Stimulated activated CD4-positive, alpha-beta T cell treated with anti-CD3 and anti-CD28 coated beads, Interleukin-2, amount 100 ng/mL, for 24 hours (primary cell): ENCODE measurements at regions not wholly inside any gene's neighbourhood (a gene's known extent, or its start where the extent isn't known, plus 50 kb on each side); places are given as distances from the start of the nearest gene placed in this dataset.
A peak's percentile ranks its signal among the peaks of the same experiment; 100 is the strongest.
"Not testable (repeated sequence)": the region's sequence is repeated elsewhere in the genome, so short reads cannot be mapped to it uniquely, and the experiment has no call there.

Source experiments
- DNase-seq, 2 donors: peaks; one replicate each; pipeline ENCODE4 v3.0.0-alpha.2; 2020

DNA sequence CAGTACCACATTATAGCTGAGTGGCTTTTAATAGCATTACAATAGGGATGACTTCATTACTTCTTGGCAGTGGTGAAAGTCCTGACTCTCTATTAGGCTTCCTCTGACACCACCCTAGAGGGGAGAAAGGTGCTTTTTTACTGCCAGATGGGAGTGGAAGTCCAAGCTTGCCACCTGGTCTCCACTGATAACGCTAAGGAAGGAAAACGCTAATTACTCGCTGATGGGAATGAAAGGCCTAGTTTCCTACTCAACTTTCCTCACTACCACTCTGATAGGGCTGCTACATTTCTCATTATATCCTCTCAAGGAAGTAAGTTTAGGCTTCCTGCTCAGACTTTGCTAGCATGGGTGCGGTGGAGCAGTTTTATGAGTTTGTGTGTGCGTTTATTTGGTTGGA, 62.3 kb upstream of the PAGE3 start:
- DNase-seq = no peak

DNA sequence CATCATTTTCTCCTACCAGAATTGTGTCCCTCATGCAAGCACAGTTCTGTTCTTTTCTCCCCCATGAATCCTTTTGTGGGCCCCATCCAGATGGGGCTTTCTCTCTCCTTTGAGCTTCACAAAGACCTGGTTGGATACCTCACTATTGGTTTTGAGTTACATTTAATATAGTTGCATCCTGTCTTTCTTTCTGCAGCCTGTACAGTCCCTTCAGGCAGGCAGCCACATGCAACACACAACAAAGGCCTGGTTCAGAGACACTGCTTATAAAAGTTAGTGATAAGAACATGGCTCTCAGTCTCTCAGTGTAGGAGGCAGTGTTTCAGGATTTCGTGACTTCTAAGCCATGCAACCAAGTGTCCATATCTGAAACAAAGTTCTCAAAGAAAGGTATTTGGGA, 70.6 kb upstream of the PAGE3 start:
- DNase-seq = no peak

DNA sequence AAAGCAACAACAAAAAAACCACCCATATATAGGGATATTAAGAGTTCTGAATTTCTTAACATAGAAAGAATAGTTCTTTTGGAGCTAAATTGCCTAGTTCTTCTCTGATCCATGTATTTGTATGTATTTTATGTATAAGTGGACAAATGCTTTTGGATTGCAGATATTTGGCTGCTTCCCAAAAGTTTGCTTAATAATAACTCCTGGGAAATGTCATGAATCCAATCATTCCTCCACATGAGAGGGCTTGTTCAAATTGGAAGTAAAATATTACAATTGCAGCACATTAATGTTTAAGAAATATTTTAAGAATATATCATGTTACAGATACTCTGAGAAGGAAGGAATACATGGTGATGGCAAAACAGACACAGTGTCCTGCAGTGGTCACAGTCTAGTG, 71.5 kb upstream of the PAGE3 start:
- DNase-seq = no peak

DNA sequence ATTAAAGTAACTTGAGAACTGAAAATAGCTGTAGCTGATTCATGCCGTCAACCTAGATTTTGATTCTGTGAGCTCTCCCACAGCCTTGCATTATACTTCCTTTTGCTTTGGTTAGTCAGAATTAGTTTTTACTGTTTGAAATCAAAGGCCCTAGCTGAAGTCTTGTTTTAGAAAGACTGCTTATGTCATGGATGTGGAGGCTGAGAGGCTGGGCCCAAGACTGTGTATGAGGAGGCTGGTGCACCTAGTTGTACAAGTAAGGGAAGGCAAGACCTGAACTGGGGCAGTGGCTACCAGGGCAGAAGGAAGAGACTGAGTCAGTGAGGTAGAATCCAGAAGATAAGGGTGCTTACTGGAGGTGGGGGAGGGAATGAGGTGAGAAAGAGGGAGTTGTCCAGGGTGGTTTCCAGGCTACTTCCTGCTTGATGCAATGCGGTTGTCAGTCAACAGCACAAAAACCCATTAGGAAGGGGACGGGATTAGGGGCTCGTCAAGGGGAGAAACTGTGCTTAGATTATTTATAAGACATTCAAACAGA, 76.2 kb upstream of the PAGE3 start:
- no peak for DNase-seq

DNA sequence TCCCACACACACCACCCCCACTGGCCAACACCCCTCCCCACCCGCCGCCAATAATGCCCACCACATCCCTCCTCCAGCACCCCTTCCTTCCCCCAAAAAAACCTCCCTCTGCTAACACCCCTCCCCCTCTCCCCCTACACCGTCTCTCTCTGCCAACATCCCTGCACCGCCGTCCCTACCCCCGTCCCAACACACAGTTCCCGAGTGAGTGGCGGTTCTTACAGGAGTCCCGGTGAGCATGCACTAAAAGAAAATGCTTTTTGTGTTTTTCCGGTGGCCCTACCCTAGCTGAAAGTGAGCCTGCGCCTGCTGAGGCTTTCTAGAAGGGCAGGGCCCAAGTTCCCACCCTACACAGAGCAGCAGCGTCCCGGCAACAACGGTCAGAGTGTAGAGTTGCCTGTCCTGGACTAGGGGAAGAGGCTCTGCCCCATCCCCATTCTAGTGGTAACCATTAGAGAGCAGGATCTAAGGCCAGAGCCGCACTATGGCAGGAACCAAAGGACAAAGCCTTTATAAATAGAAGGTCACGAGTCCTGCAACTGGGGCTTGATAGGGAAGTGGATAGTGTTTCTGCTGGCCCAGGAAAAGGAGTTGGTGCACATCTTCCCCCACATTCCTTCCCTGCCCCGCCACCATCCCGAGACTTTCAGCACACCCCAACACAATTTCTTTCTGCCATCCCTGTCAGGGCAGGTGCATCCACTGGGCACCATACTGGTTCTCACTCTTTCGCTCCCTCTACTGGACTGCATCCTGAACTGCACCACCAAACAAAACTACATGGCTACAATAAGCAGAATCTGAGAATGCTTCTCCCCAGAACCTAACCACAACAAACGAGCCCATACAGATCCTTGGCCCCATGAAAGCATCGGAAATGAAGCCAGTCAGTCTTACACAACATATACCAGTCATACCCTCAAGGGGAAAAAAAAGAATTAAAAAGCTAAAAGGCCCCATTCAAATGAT, 78.1 kb upstream of the PAGE3 start:
- peak; percentile 22 to 28 for DNase-seq

DNA sequence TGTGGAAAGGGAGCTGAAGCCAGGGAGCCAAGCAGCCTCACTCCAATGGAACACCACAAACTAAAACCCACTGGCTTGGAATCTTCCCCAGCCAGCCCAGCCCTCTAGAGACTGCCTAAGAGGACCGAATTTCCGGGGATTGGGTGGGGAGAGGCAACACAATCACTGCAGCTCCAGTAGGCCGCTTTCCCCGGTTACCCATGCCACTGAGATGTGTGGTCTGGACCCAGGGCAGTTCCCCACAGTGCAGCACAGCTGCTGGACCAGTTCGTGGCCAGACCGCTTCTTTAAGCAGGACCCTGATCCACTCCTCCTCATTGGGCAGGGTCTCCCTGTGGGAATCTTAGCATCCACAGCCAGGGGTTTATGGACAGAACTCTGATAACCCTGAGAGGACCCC, 91.9 kb upstream of the PAGE3 start:
- no peak for DNase-seq

DNA sequence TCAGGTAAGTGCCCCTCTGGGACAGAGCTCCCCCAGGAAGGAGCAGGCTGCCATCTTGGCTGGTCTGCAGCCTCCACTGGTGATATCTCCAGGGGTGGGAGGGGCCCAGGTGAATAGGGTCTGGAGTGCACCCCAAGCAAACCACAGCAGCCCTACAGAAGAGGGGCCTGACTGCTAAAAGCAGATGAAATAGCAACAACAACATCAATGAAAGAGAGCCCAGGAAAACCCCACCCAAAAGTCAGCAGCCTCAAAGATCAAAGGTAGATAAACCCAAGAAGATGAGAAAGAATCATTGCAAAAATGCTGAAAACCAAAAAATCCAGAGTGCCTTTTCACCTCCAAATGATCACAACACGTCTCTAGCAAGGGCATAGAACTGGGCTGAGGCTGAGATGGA, 92.5 kb upstream of the PAGE3 start:
- no peak for DNase-seq

DNA sequence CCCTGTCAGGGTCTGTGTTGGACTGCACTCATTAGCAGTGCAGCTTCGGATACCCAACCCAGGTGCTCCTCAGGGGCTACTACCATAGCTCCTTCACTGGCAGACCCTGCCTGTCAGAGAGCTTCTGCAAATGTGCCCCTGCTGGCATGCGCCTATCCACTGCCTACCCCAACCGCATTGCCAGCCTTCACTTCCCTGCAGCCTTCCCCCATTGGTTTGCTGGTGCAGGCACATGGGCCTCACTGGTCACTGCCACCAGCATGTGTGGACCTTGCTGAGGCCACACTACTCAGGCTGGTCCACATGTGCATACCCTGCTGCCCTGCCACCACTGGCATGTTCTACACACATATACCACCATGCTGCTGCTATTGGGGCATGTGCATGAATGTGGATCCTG, 72.5 kb upstream of the MAGEH1 start:
- DNase-seq = no peak

DNA sequence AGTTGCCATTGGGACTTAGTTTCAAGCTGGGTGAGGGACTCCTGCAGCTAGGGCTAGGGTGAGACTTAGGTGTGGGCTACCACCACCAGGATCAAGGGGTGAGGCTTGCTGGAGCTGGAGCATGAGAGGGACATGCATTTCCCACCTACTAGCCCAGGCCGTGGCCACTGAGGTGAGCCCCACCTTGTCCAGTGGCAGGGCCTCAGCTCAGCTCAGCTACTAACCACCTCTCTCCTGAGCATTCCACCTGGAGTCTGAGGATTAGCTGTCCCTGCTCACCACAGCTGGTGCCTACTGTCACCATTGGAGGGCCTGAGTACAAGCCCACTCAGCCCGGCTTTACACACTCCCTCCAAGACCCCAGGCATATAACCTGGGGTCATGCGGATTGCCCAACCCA, 62.6 kb upstream of the MAGEH1 start:
- DNase-seq = no peak

DNA sequence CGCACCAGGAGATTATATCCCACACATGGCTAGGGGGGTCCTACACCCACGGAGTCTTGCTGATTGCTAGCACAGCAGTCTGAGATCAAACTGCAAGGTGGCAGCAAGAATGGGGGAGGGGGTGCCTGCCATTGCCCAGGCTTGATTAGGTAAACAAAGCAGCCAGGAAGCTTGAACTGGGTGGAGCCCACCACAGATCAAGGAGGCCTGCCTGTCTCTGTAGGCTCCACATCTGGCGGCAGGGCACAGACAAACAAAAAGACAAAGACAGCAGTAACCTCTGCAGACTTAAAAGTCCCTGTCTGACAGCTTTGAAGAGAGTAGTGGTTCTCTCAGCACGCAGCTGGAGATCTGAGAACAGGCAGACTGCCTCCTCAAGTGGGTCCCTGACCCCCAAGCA, 55.1 kb upstream of the MAGEH1 start:
- not testable (repeated sequence) for DNase-seq
